DMS114 treated with DMSO at 0.1 percent for 48 hours (cell line): ENCODE measurements at regions not wholly inside any gene's neighbourhood (a gene's known extent, or its start where the extent isn't known, plus 50 kb on each side); places are given as distances from the start of the nearest gene placed in this dataset.

Source experiments
- DNase-seq: peaks from one replicate; lab custom pipeline; 2025; ENCODE audit not compliant: unreplicated experiment; lab: John Stamatoyannopoulos, UW

- no peak for DNase-seq
Measured at GRCh38 chr6:23195487-23195886, 626.1 kb downstream of the HDGFL1 start.

- no peak for DNase-seq
Measured at GRCh38 chr6:23199541-23199940, 630.2 kb downstream of the HDGFL1 start.

GRCh38 chr6:23200946-23201345 lies 631.6 kb downstream of the HDGFL1 start:
- DNase-seq, result no peak

DNA sequence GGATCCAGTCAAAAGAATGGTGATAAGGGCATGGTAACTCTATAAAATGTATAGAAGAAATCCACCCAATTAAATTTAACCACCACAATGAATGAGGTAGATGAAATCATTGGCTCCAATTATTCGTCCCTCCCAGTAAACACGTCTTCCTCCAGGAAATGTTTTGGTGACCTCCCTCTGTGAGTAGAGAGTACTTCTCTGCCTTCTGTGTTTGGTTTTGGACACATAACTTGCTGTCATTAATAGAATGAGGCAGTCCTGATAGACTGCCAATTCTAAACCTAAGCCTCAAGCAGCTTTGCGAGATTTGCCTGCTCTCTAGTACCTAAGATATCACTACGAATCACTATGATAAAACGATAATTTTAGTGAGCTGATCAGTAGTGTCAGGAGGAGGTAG lies 632.8 kb downstream of the HDGFL1 start:
- DNase-seq, result no peak

- no peak for DNase-seq
Measured at GRCh38 chr6:23212398-23212797, 643.0 kb downstream of the HDGFL1 start.

DNA sequence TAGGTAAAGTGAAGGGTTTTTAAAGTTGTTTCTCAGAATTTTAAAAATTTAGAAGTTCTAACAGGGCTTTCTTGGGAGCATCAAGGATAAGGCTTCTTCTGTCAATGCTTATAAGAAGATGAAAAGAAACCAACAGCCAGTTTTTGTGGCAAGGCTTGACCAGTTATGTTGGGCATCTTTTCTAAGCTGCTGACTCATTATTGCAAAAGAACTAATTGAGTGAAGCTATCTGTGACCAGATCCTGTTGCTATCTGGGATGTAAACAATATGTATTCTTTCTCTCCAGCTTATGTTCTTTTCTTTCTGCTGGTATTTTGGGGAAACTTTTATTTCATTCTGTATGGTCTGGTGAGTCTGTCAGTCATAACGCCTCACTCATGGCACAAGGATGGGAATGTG lies 643.8 kb downstream of the HDGFL1 start:
- no peak for DNase-seq

DNA sequence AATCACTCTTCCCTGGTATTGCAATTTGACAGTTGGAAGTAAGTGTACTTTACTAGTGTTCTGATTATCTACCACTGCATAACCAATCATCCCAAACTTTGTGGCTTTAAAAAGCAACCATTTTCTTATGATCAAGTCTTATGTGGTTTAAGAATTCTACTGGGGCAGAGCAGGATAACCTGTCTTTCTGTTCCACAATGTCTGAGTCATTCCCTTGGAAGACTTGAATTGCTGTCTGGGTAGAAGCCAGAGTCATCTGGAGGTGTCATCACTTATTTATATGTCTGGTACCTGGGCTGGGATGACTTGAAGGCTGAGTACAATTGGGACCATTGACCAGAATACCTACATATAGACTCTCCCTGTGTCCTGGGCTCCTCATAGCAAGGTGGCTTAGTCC lies 644.3 kb downstream of the HDGFL1 start:
- no peak for DNase-seq

GRCh38 chr6:23218751-23219150 lies 649.4 kb downstream of the HDGFL1 start:
- DNase-seq, result no peak

DNA sequence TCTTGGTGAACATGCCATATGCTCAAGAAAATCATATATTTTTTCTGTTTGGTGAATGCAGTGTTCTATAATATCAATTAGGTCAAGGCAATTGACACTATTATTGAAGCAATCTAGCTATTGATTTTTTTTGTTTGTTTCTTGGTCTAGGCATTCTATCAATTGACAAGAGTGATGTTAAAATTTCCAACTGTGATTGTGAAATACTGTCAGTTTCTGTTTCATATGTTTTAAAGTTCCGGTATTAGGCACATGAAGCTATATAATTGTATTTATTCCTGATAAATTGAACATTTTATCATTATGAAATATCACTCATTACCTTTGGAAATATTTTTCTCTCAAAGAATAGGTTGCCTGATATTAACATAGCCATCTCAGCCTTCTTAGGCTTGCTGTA lies 653.4 kb downstream of the HDGFL1 start:
- no peak for DNase-seq

- no peak for DNase-seq
Measured at GRCh38 chr6:23224540-23224939, 655.2 kb downstream of the HDGFL1 start.

GRCh38 chr6:23228439-23229024 lies 659.2 kb downstream of the HDGFL1 start:
- DNase-seq, result no peak

GRCh38 chr6:23243854-23244253 lies 674.5 kb downstream of the HDGFL1 start:
- DNase-seq, result no peak

DNA sequence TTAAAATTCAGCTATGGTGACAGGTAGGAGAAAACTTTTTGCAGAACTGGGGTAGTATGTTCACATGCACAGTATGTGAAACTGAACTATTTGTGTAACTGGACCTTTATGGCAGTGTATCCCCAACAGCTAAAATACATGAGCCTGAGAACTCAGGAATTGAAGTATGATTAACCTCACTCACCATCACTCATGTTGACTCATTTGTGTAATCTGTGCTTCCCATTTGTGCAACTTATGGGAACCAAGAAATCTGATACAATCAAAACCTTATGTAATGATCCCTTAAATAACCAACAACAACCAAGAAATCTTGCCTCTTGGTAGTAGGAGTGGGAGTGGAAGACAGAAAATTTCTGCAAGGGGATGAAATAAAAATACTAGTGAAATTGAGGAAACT lies 674.9 kb downstream of the HDGFL1 start:
- DNase-seq, result no peak

- DNase-seq, result no peak
Measured at GRCh38 chr6:23245572-23245971, 676.2 kb downstream of the HDGFL1 start.

DNA sequence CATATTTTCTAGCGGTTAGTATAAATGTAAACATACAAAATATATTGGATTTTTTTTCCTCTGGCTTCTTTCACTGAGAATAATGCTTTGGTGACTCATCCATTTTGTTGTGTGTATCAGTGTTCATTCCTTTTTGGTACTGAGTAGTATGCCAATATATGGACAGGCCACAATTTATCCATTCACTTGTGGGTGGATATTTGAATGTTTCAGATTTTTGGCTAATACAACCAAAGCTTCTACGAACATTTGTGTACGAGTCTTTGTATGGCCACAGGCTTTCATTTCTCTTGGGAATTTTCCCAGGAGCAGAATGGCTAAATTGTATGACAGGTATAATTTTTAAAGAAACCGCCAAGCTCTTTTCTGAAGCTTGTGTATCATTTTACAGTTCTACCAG lies 677.5 kb downstream of the HDGFL1 start:
- no peak for DNase-seq

- DNase-seq, result no peak
Measured at GRCh38 chr6:23250556-23250955, 681.2 kb downstream of the HDGFL1 start.

DNA sequence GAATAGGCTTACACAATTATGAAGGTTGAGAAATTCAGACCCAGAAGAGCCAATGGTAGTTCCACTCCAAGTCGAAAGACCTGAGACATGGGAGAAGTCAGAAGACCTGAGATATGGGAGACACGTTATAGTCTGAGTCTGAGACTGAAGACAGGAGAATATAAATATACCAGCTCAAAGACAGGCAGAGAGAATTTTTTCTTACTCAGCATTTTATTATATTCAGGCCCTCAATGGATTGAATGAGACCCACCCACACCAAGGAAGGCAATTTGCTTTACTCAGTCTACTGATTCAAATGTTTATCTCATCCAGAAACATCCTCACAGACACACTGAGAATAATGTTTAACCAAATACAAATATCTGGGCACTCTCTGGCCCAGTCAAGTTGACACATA lies 693.5 kb downstream of the HDGFL1 start:
- no peak for DNase-seq

DNA sequence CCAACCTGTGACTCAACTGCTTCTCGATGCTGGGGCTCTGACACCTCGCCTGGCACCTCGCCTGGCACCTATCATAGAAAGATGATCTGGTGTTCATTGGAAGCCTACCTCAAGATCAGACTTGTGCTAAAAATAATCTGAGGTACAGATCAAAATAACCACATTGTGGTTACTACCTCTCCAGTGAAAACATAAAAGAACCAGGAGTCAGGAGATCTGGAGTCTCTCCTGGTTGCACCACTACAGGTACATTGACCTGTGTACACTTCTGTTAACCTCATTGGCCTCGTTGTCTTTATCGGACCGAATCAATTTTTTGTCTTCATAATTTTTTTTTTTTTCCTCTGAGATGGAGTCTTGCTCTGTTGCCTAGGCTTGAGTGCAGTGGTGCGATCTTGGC lies 695.9 kb downstream of the HDGFL1 start:
- no peak for DNase-seq

GRCh38 chr6:23266536-23266935 lies 697.2 kb downstream of the HDGFL1 start:
- no peak for DNase-seq

DNA sequence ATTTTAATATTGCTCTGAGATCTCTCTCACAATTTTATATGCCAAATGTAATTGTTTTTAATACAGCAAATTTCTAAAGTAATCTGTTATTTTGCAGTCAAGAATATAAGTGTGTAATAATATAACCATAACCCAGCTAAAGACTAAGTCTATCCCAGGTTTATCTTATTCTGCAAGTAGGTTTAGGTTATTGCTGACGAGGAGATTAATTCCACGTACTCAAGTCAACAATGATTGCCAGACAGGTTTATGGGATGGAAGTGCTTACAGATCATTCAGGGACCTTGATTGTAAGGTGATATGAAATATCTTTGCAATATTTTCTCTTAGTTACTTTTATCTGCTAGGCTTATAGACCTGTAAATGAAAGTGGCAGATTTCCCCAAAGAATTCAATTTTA lies 698.3 kb downstream of the HDGFL1 start:
- DNase-seq, result no peak

DNA sequence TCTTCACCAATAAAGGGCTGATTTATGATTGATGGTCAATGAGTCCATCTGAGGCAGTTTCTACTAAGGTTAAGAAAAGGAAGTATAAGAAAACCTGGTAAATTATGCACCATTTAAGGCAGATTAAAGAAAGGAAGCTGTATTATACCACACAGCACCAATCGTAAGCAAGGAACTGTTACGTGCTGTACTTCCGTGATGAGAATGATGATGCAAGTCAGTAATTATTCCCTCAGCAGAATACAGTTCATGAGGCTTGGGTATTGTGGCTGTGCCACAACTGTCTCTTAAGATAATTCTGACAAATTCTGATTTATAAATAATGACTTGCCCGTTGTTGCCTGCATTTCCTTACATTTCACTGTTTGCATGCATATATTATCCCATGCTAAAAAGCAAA lies 699.0 kb downstream of the HDGFL1 start:
- no peak for DNase-seq

- no peak for DNase-seq
Measured at GRCh38 chr6:23269436-23269835, 700.1 kb downstream of the HDGFL1 start.

DNA sequence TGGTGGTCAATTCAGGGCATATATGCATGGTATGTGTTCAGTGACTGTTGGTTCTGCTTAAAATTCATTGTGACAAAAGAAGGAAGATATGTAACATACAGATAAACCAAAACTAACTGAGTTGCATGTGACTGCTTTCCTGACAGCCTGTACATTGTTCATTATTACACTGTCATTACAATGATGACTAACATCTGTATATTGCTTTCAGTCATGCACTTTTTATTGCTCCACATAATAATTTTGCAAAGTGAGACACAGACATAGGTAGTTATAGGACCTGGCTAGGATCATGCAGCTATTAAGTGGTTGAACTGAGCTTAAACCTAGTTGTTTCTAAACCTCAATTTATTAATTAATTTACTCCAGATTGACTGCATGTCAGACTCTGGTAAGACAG lies 703.2 kb downstream of the HDGFL1 start:
- no peak for DNase-seq
